RWPE2 (cell line): ENCODE measurements at regions not wholly inside any gene's neighbourhood (a gene's known extent, or its start where the extent isn't known, plus 50 kb on each side); places are given as distances from the start of the nearest gene placed in this dataset.

Source experiments
- ATAC-seq: fragments of 200-7000 bp; cut with Tn5 transposase; 3 replicates; pipeline ENCODE4 v1.9.1; 2021; ENCODE audit warnings: low read depth
- DNase-seq: peaks from one replicate; pipeline ENCODE4 v3.0.0-alpha.2; 2020; ENCODE audit warnings: low spot score
- H3K27ac ChIP-seq: fragments of 450-650 bp; 2 replicates; pipeline ENCODE4 v1.5.1; 2017; ENCODE audit warnings: mild to moderate bottlenecking; ENCODE audit not compliant: poor library complexity, severe bottlenecking
- H3K27me3 ChIP-seq: fragments of 250-450 bp; sonication (Bioruptor Pico); 2 replicates; pipeline ENCODE4 v1.5.1; 2021; ENCODE audit warnings: mild to moderate bottlenecking, moderate library complexity; ENCODE audit not compliant: insufficient read depth, poor library complexity, severe bottlenecking
- H3K36me3 ChIP-seq: fragments of 250-450 bp; sonication (Bioruptor Pico); 2 replicates; pipeline ENCODE4 v1.5.1; 2020; ENCODE audit warnings: low read depth, mild to moderate bottlenecking, moderate library complexity
- H3K4me1 ChIP-seq: fragments of 250-450 bp; sonication (Bioruptor Pico); 2 replicates; pipeline ENCODE4 v1.5.1; 2021; ENCODE audit warnings: mild to moderate bottlenecking, moderate library complexity; ENCODE audit not compliant: insufficient read depth, poor library complexity, severe bottlenecking
- H3K4me3 ChIP-seq: fragments of 250-450 bp; sonication (Bioruptor Pico); 2 replicates; pipeline ENCODE4 v1.5.1; 2021; ENCODE audit warnings: mild to moderate bottlenecking, moderate library complexity; ENCODE audit not compliant: severe bottlenecking
- H3K9me3 ChIP-seq: fragments of 250-450 bp; sonication (Bioruptor Pico); 2 replicates; pipeline ENCODE4 v1.5.1; 2021; ENCODE audit warnings: mild to moderate bottlenecking, moderate library complexity; ENCODE audit not compliant: severe bottlenecking
- TF ChIP-seq, protein P1 (sequence below): fragments of 450-650 bp; IDR thresholded peaks from one replicate; pipeline ENCODE4 v1.5.1; 2017; ENCODE audit warnings: mild to moderate bottlenecking, moderate library complexity; ENCODE audit not compliant: poor library complexity, severe bottlenecking

DNA sequence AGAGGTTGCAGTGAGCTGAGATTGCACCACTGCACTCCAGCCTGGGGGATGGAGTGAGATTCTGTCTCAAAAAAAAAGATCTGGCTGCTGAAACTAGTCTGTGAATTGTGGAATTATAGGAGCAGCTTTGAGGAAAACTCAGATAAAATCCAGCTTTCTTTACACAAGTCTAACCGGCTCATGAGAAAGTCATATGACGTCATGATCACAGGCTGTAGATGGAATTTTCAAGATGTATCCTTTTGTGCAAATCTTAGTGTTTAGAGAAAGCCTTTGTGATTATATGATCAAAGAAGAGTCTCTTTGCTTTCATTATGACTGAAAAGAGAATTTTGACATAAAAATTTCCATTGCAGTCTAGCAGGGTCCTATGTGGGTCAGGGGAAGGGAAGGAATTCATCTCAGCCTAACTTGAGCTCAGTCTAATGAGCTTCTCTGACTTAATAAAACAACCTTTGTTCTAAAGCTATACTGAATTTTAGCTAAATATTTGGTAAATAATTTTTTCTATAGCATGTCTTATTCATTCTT lies 90.2 kb upstream of the NCK2 start:
- Histone ChIP-seq H3K36me3 (no peaks in the 10 kb centered on the region), H3K4me1 (no peaks in the 10 kb centered on the region), H3K4me3 (no peak overlapping the region), H3K27ac (no peak overlapping the region), H3K9me3 (no peaks in the 10 kb centered on the region), H3K27me3 (no peaks in the 10 kb centered on the region)
- DNase-seq (no peak), ATAC-seq (no peak)
- TF ChIP-seq, protein P1, sequence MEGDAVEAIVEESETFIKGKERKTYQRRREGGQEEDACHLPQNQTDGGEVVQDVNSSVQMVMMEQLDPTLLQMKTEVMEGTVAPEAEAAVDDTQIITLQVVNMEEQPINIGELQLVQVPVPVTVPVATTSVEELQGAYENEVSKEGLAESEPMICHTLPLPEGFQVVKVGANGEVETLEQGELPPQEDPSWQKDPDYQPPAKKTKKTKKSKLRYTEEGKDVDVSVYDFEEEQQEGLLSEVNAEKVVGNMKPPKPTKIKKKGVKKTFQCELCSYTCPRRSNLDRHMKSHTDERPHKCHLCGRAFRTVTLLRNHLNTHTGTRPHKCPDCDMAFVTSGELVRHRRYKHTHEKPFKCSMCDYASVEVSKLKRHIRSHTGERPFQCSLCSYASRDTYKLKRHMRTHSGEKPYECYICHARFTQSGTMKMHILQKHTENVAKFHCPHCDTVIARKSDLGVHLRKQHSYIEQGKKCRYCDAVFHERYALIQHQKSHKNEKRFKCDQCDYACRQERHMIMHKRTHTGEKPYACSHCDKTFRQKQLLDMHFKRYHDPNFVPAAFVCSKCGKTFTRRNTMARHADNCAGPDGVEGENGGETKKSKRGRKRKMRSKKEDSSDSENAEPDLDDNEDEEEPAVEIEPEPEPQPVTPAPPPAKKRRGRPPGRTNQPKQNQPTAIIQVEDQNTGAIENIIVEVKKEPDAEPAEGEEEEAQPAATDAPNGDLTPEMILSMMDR, result no peak

DNA sequence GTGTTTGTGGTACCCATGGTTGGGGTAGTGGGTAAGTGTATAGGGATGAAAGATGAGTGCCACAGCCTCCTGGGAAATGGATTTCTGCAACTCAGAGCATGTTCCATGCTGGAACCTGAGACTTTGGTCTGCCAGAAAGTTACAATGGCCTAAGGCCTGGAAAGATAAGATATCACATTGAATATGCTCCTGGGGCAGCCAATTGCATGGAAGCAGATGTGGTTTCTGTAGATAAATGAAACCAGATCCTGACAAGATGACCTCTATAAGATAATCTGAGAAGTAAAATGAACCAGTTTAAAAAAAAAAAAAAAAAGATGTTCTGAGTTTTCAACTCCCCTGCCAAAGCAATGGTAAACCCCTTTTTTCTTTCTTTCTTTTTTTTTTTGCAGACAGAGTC lies 91.4 kb upstream of the NCK2 start:
- no peak overlapping the region for H3K27ac ChIP-seq
- DNase-seq, result no peak
- no peaks in the 10 kb centered on the region for H3K4me1 ChIP-seq
- H3K27me3 ChIP-seq, result no peaks in the 10 kb centered on the region
- TF ChIP-seq, protein P1, result no peak
- H3K36me3 ChIP-seq, result no peaks in the 10 kb centered on the region
- H3K4me3 ChIP-seq, result no peak overlapping the region
- H3K9me3 ChIP-seq, result no peaks in the 10 kb centered on the region
- ATAC-seq, result no peak

DNA sequence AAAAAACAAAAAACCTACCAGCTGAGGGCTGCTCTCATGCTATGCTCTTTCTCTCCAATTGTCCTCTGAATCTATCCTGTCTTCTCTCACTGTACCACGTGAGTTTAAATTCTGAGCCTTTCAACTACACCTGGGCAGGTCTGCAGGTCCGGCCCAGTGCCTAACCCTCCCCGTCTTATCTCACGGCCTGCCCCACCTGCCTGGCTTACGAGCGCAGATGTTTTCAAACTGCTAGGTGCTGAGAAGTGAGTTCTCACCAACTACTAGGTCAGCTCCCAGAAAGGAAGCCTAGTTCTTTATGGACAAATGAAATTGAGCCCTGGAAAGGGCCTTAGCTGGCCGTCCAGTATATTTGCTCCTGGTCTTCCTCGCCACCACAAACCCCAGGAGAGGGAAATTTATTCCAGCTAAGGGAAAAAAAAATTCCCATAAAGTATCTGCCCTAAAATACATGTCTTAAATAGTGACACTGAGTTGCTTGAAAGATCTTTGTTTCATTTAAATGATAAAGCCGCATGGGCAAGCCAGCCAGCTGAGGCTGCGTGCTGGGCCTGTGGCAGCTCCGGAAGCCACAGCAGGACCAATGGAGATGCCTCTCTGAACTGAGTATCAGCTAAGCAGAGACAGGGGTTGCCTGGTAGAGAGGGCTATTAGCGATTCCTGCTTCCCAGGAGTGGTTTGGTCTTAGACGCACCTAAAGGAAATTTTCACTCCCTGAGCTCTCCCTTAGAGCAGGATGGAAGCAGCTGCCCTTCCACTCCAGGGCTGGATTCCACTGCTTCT lies 92.5 kb upstream of the NCK2 start:
- Histone ChIP-seq H3K36me3 (no peaks in the 10 kb centered on the region), H3K4me1 (no peaks in the 10 kb centered on the region), H3K27ac (no peak overlapping the region), H3K9me3 (no peaks in the 10 kb centered on the region), H3K4me3 (no peak overlapping the region), H3K27me3 (no peaks in the 10 kb centered on the region)
- TF ChIP-seq, protein P1, result no peak
- ATAC-seq, result no peak
- no peak for DNase-seq

DNA sequence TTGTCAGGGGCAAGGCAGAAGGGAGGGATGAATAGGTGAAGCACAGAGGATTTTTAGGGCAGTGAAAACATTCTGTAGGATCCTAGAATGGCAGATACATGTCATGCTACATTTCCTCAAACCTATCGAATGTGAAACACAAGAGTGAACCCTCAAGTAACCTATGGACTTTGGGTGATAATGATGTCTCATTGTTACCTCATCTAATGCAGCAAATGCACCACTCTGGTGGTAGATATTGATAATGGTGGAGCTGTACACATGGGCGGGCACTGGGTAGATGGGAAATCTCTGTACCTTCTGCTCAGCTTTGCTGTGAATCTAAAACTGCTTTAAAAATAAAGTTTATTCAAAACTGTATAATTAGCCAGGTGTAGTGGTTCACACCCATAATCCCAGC lies 95.2 kb upstream of the NCK2 start:
- Histone ChIP-seq H3K36me3 (no peaks in the 10 kb centered on the region), H3K27ac (no peak overlapping the region), H3K27me3 (no peaks in the 10 kb centered on the region), H3K4me3 (no peak overlapping the region), H3K4me1 (peaks cover under 1% of the 10 kb centered on the region), H3K9me3 (no peaks in the 10 kb centered on the region)
- TF ChIP-seq, protein P1, result no peak
- no peak for ATAC-seq
- DNase-seq, result no peak

GRCh38 chr2:105647731-105648130 lies 97.0 kb upstream of the NCK2 start:
- TF ChIP-seq, protein P1, result no peak
- no peak for ATAC-seq
- H3K27me3 ChIP-seq, result no peaks in the 10 kb centered on the region
- H3K4me1 ChIP-seq, result peaks cover 12% of the 10 kb centered on the region
- H3K27ac ChIP-seq, result no peak overlapping the region
- no peak for DNase-seq
- H3K4me3 ChIP-seq, result no peak overlapping the region
- H3K36me3 ChIP-seq, result no peaks in the 10 kb centered on the region
- H3K9me3 ChIP-seq, result no peaks in the 10 kb centered on the region
